Effector memory CD8-positive, alpha-beta T cell (primary cell): ENCODE measurements at regions not wholly inside any gene's neighbourhood (a gene's known extent, or its start where the extent isn't known, plus 50 kb on each side); places are given as distances from the start of the nearest gene placed in this dataset.
A peak's percentile ranks its signal among the peaks of the same experiment; 100 is the strongest.

ENCODE experiments used
- ATAC-seq: fragments of 150-1000 bp; cut with Tn5 transposase; replicated peaks from 2 replicates; pipeline ENCODE4 v1.10.0; 2021; ENCODE audit warnings: mild to moderate bottlenecking, moderate library complexity
- DNase-seq, 3 experiments: peaks; one replicate each; pipeline ENCODE4 v3.0.0; 2021
- H3K27ac Mint-ChIP-seq, 2 donors: one replicate each; pipeline ENCODE4 v1.8.0; 2022; ENCODE audit warnings: mild to moderate bottlenecking in 2 of 2, mixed read lengths in 2 of 2, moderate library complexity in 2 of 2
- H3K27me3 Mint-ChIP-seq, 2 donors: one replicate each; pipeline ENCODE4 v1.8.0; 2022; ENCODE audit warnings: mixed read lengths in 2 of 2
- H3K36me3 Mint-ChIP-seq: one replicate; pipeline ENCODE4 v1.8.0; 2022; ENCODE audit warnings: mild to moderate bottlenecking, moderate library complexity, mixed read lengths; ENCODE audit not compliant: insufficient read depth
- H3K4me1 Mint-ChIP-seq, 2 donors: one replicate each; pipeline ENCODE4 v1.8.0; 2022; ENCODE audit warnings: low read depth in 2 of 2, mixed read lengths in 2 of 2
- H3K4me3 Mint-ChIP-seq, 2 donors: one replicate each; pipeline ENCODE4 v1.8.0; 2022; ENCODE audit warnings: mild to moderate bottlenecking in 2 of 2, mixed read lengths in 2 of 2, moderate library complexity in 2 of 2
- H3K9me3 Mint-ChIP-seq, 2 donors: one replicate each; pipeline ENCODE4 v1.8.0; 2022; ENCODE audit warnings: mixed read lengths in 2 of 2

- H3K27ac Mint-ChIP-seq: peak overlapping the region in 1 of 2 donors; percentile 20
- peaks cover 0 to 2% of the 10 kb centered on the region in 2 donors for H3K9me3 Mint-ChIP-seq
- no peaks in the 10 kb centered on the region for H3K4me1 Mint-ChIP-seq
- H3K36me3 Mint-ChIP-seq: no peaks in the 10 kb centered on the region
- DNase-seq: no peak
- no peak for ATAC-seq
- no peak overlapping the region for H3K4me3 Mint-ChIP-seq
- H3K27me3 Mint-ChIP-seq: peaks cover 1 to 9% of the 10 kb centered on the region in 2 donors
Measured at GRCh38 chr5:159547466-159548195, 217.3 kb upstream of the IL12B start.

GRCh38 chr5:159548517-159548916 is 218.2 kb upstream of the IL12B start:
- DNase-seq: no peak
- H3K4me1 Mint-ChIP-seq: no peaks in the 10 kb centered on the region
- no peaks in the 10 kb centered on the region for H3K36me3 Mint-ChIP-seq
- H3K9me3 Mint-ChIP-seq: peaks cover 0 to 2% of the 10 kb centered on the region in 2 donors
- H3K27me3 Mint-ChIP-seq: peaks cover 0 to 7% of the 10 kb centered on the region in 2 donors
- ATAC-seq: no peak
- H3K4me3 Mint-ChIP-seq: no peak overlapping the region
- H3K27ac Mint-ChIP-seq: peak overlapping the region in 1 of 2 donors; percentile 20

GRCh38 chr5:159549046-159549445 is 218.8 kb upstream of the IL12B start:
- Mint-ChIP-seq H3K27ac (no peak overlapping the region), H3K27me3 (peaks cover 0 to 7% of the 10 kb centered on the region in 2 donors), H3K9me3 (peaks cover 0 to 2% of the 10 kb centered on the region in 2 donors), H3K4me1 (no peaks in the 10 kb centered on the region), H3K36me3 (no peaks in the 10 kb centered on the region), H3K4me3 (no peak overlapping the region)
- DNase-seq (no peak), ATAC-seq (no peak)

DNA sequence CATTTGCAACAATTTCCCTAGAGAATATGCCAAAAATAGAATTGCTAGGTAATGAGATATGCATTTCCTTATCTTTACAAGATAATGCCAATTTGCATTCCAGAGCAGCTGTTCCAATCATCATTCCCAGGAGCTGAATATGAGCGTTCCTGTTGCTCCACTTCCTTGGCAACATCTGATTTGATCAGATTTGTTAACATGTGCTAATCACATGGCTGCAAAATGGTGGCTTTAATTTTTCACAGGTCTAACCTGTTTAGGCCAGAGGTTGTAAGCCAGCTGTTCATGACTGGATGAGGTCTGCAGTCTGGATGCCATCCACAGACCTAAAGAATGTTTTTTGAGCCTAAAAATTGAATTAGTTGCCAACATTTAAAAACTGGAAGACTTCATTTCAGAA is 220.7 kb upstream of the IL12B start:
- no peaks in the 10 kb centered on the region for H3K4me1 Mint-ChIP-seq
- H3K9me3 Mint-ChIP-seq: peaks cover 0 to 2% of the 10 kb centered on the region in 2 donors
- no peaks in the 10 kb centered on the region for H3K36me3 Mint-ChIP-seq
- DNase-seq (no peak), ATAC-seq (no peak)
- H3K27me3 Mint-ChIP-seq: peaks cover 0 to 7% of the 10 kb centered on the region in 2 donors
- H3K27ac Mint-ChIP-seq: no peak overlapping the region
- no peak overlapping the region for H3K4me3 Mint-ChIP-seq

DNA sequence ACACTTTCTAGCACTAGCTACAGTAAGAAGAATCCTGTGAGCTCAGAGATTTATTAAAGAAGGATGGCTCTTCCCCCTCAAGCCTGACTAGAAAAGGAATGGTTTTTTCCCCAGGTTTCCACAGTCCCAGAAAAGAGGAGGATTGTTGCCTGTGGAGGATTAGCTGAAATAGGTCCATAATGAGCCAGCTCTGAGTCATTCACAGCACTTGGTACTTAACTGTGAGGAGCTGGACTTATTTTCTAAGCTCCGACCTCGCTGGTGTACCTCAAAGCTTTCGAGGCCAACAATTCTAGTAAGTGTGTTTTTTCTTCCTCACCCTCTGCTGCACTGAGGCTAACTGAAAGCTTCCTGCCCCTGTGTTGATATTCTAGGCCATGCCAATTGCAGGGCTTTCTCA is 222.5 kb upstream of the IL12B start:
- no peak overlapping the region for H3K27ac Mint-ChIP-seq

GRCh38 chr5:159553792-159554191 is 223.5 kb upstream of the IL12B start:
- no peak for DNase-seq
- H3K27ac Mint-ChIP-seq: no peak overlapping the region
- no peak for ATAC-seq
- no peak overlapping the region for H3K4me3 Mint-ChIP-seq
- H3K36me3 Mint-ChIP-seq: no peaks in the 10 kb centered on the region
- H3K27me3 Mint-ChIP-seq: peaks cover 0 to 2% of the 10 kb centered on the region in 2 donors
- no peaks in the 10 kb centered on the region for H3K4me1 Mint-ChIP-seq
- no peaks in the 10 kb centered on the region for H3K9me3 Mint-ChIP-seq

More for the DNA sequence above, 222.5 kb upstream of the IL12B start:
- DNase-seq: no peak
- Mint-ChIP-seq H3K9me3 (no peaks in the 10 kb centered on the region), H3K4me1 (no peaks in the 10 kb centered on the region), H3K4me3 (no peak overlapping the region), H3K36me3 (no peaks in the 10 kb centered on the region), H3K27me3 (no peaks in the 10 kb centered on the region)
- no peak for ATAC-seq

DNA sequence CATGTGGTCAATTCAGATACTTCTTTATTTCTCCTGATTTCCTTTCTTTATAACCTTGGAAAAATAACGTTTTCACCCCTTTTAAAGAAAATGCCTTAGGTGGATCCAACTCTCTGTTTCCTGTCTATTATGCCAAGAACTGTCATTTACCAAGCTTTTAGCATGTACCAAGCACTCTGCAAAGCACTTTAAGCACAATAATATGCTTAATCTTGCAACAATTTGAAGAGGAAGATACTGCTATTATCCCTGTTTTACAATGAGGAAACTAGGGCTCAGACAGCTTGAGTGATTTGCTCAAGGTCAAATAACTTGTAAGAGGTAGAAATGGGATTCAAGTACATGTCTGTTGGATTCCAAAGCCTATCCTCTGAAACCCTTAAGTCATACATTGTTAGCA is 224.8 kb upstream of the IL12B start:
- ATAC-seq (no peak), DNase-seq (no peak)
- no peaks in the 10 kb centered on the region for H3K9me3 Mint-ChIP-seq
- H3K27ac Mint-ChIP-seq: no peak overlapping the region
- H3K4me3 Mint-ChIP-seq: no peak overlapping the region
- no peaks in the 10 kb centered on the region for H3K36me3 Mint-ChIP-seq
- H3K27me3 Mint-ChIP-seq: peaks cover 3 to 15% of the 10 kb centered on the region in 2 donors
- H3K4me1 Mint-ChIP-seq: no peaks in the 10 kb centered on the region

GRCh38 chr5:159559337-159559736 is 229.1 kb upstream of the IL12B start:
- Mint-ChIP-seq H3K36me3 (no peaks in the 10 kb centered on the region), H3K9me3 (no peaks in the 10 kb centered on the region), H3K4me3 (no peak overlapping the region), H3K4me1 (no peaks in the 10 kb centered on the region), H3K27ac (no peak overlapping the region), H3K27me3 (peaks cover 12 to 38% of the 10 kb centered on the region in 2 donors)
- ATAC-seq (no peak), DNase-seq (no peak)

GRCh38 chr5:159560088-159560487 is 229.8 kb upstream of the IL12B start:
- no peak for DNase-seq
- ATAC-seq: no peak
- peaks cover 12 to 38% of the 10 kb centered on the region in 2 donors for H3K27me3 Mint-ChIP-seq
- no peaks in the 10 kb centered on the region for H3K4me1 Mint-ChIP-seq
- no peak overlapping the region for H3K4me3 Mint-ChIP-seq
- H3K9me3 Mint-ChIP-seq: no peaks in the 10 kb centered on the region
- H3K36me3 Mint-ChIP-seq: no peaks in the 10 kb centered on the region
- H3K27ac Mint-ChIP-seq: no peak overlapping the region

GRCh38 chr5:159564031-159564430 is 233.7 kb upstream of the IL12B start:
- ATAC-seq (no peak), DNase-seq (no peak)
- Mint-ChIP-seq H3K36me3 (no peaks in the 10 kb centered on the region), H3K9me3 (no peaks in the 10 kb centered on the region), H3K4me3 (no peak overlapping the region), H3K27ac (no peak overlapping the region), H3K4me1 (no peaks in the 10 kb centered on the region), H3K27me3 (peaks cover 12 to 48% of the 10 kb centered on the region in 2 donors)

GRCh38 chr5:159566832-159567231 is 236.5 kb upstream of the IL12B start:
- Mint-ChIP-seq H3K4me3 (no peak overlapping the region), H3K27me3 (peaks cover 3 to 21% of the 10 kb centered on the region in 2 donors), H3K4me1 (no peaks in the 10 kb centered on the region), H3K27ac (no peak overlapping the region), H3K9me3 (no peaks in the 10 kb centered on the region), H3K36me3 (no peaks in the 10 kb centered on the region)
- DNase-seq (no peak), ATAC-seq (no peak)

DNA sequence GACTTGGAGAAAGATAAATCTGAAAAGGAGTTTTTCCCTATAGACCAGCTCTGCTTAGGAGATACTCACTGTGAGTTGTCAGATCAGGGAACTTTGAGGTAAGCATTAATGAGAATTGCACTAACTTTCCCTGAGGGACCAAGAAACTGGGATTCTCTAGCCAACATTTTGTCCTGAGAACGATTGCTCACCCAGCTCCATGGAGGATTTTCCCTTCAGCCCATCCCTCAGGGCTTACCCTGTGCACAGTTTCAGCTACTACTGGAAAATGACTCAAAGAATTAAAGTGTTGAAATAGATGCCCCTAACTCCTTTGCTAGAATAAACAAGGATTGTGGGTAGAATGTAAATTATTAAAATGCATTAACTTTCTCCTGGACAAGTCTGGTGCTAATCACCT is 237.2 kb upstream of the IL12B start:
- Mint-ChIP-seq H3K4me3 (no peak overlapping the region), H3K27me3 (peaks cover 0 to 14% of the 10 kb centered on the region in 2 donors), H3K9me3 (no peaks in the 10 kb centered on the region), H3K27ac (no peak overlapping the region), H3K36me3 (no peaks in the 10 kb centered on the region), H3K4me1 (no peaks in the 10 kb centered on the region)
- DNase-seq: no peak
- no peak for ATAC-seq

GRCh38 chr5:159571501-159572244 is 241.4 kb upstream of the IL12B start:
- H3K27me3 Mint-ChIP-seq: peaks cover 4 to 26% of the 10 kb centered on the region in 2 donors
- no peaks in the 10 kb centered on the region for H3K4me1 Mint-ChIP-seq
- H3K4me3 Mint-ChIP-seq: no peak overlapping the region
- no peaks in the 10 kb centered on the region for H3K9me3 Mint-ChIP-seq
- DNase-seq: no peak
- H3K36me3 Mint-ChIP-seq: no peaks in the 10 kb centered on the region
- H3K27ac Mint-ChIP-seq: no peak overlapping the region
- ATAC-seq: no peak

- no peaks in the 10 kb centered on the region for H3K4me1 Mint-ChIP-seq
- no peaks in the 10 kb centered on the region for H3K36me3 Mint-ChIP-seq
Measured at GRCh38 chr5:159576902-159577301, 246.6 kb upstream of the IL12B start.

More at GRCh38 chr5:159576902-159577301, 246.6 kb upstream of the IL12B start:
- Mint-ChIP-seq H3K4me3 (no peak overlapping the region), H3K27me3 (peaks cover 6 to 30% of the 10 kb centered on the region in 2 donors), H3K9me3 (no peaks in the 10 kb centered on the region), H3K27ac (no peak overlapping the region)
- DNase-seq (no peak), ATAC-seq (no peak)
